Endodermal cell (in vitro differentiated cells): ENCODE measurements at regions not wholly inside any gene's neighbourhood (a gene's known extent, or its start where the extent isn't known, plus 50 kb on each side); places are given as distances from the start of the nearest gene placed in this dataset.

Source experiments
- DNase-seq: peaks from one replicate; pipeline ENCODE4 v3.0.0-alpha.2; 2017
- H3K27ac ChIP-seq: 2 replicates; pipeline ENCODE4 v1.5.1; 2013; ENCODE audit warnings: mild to moderate bottlenecking, low read depth, low read length, moderate library complexity
- H3K27me3 ChIP-seq: 2 replicates; pipeline ENCODE4 v1.6.1; 2013; ENCODE audit warnings: mild to moderate bottlenecking, low read length, moderate library complexity; ENCODE audit not compliant: insufficient read depth, control insufficient read depth, poor library complexity, severe bottlenecking
- H3K36me3 ChIP-seq: 2 replicates; pipeline ENCODE4 v1.7.0; 2013; ENCODE audit warnings: mild to moderate bottlenecking, low read length, moderate library complexity; ENCODE audit not compliant: control insufficient read depth, insufficient read depth
- H3K4me1 ChIP-seq: one replicate; pipeline ENCODE4 v1.7.0; 2013; ENCODE audit warnings: low read length; ENCODE audit not compliant: control insufficient read depth, insufficient read depth
- H3K4me3 ChIP-seq: 2 replicates; pipeline ENCODE4 v1.5.1; 2013; ENCODE audit warnings: mild to moderate bottlenecking, low read length, moderate library complexity
- H3K9ac ChIP-seq: 2 replicates; pipeline ENCODE4 v1.6.1; 2013; ENCODE audit warnings: mild to moderate bottlenecking, low read length, moderate library complexity; ENCODE audit not compliant: poor library complexity, severe bottlenecking; ENCODE audit errors: extremely low read depth
- H3K9me3 ChIP-seq: 2 replicates; pipeline ENCODE4 v1.6.1; 2013; ENCODE audit warnings: mild to moderate bottlenecking, low read length, moderate library complexity; ENCODE audit not compliant: control insufficient read depth
- H3K27ac Mint-ChIP-seq: 2 replicates; pipeline ENCODE4 v1.8.0; 2020; ENCODE audit warnings: mixed read lengths
- H3K27me3 Mint-ChIP-seq: 2 replicates; pipeline ENCODE4 v1.8.0; 2021; ENCODE audit warnings: mild to moderate bottlenecking, mixed read lengths; ENCODE audit not compliant: insufficient read depth
- H3K36me3 Mint-ChIP-seq: 2 replicates; pipeline ENCODE4 v1.8.0; 2020; ENCODE audit warnings: low read depth, mixed read lengths
- H3K4me1 Mint-ChIP-seq: 2 replicates; pipeline ENCODE4 v1.8.0; 2020; ENCODE audit warnings: mixed read lengths
- H3K4me3 Mint-ChIP-seq: 2 replicates; pipeline ENCODE4 v1.8.0; 2020; ENCODE audit warnings: mild to moderate bottlenecking, moderate library complexity, mixed read lengths
- H3K9me3 Mint-ChIP-seq: 2 replicates; pipeline ENCODE4 v1.8.0; 2020; ENCODE audit warnings: mild to moderate bottlenecking, mixed read lengths
- CTCF ChIP-seq: fragments of 200-600 bp; sonication (generic); conservative IDR thresholded peaks from 2 replicates; pipeline ENCODE4 v1.5.0; 2021; ENCODE audit warnings: antibody characterized with exemption, mild to moderate bottlenecking
- WGBS, 2 experiments: methylation state at CpG; one replicate each; pipeline versions ENCODE4 v1.1.5 to v1.1.7; 2013; ENCODE audit warnings: missing lambda C conversion rate in 2 of 2, mixed read lengths in 1 of 2; ENCODE audit not compliant: insufficient coverage in 1 of 2, insufficient read length in 1 of 2; 5-methylcytosine and 5-hydroxymethylcytosine counted together

GRCh38 chr21:35627462-35627861, 432.9 kb downstream of the SETD4 start:
- no peak for TF ChIP-seq CTCF
- no peaks in the 10 kb centered on the region for H3K9me3 ChIP-seq
- no peaks in the 10 kb centered on the region for H3K36me3 ChIP-seq
- H3K4me1 ChIP-seq: no peaks in the 10 kb centered on the region
- WGBS, 2 experiments: 98 to 100% methylated on average over 2 to 3 of the region's 4 CpGs
- no peak overlapping the region for H3K9ac ChIP-seq
- no peak overlapping the region for H3K27ac ChIP-seq
- Mint-ChIP-seq H3K4me3 (no peak overlapping the region), H3K9me3 (peaks cover 3% of the 10 kb centered on the region), H3K27ac (no peak overlapping the region), H3K27me3 (no peaks in the 10 kb centered on the region), H3K4me1 (peaks cover 7% of the 10 kb centered on the region), H3K36me3 (no peaks in the 10 kb centered on the region)
- no peak overlapping the region for H3K4me3 ChIP-seq
- DNase-seq: no peak
- no peaks in the 10 kb centered on the region for H3K27me3 ChIP-seq

- H3K9me3 Mint-ChIP-seq: peaks cover 9% of the 10 kb centered on the region
- WGBS, 2 experiments: 77 to 93% methylated on average over 3 of the region's 3 CpGs
- H3K27me3 Mint-ChIP-seq: no peaks in the 10 kb centered on the region
- TF ChIP-seq CTCF: no peak
- H3K4me1 ChIP-seq: no peaks in the 10 kb centered on the region
- H3K27ac Mint-ChIP-seq: no peak overlapping the region
- H3K9ac ChIP-seq: no peak overlapping the region
- peaks cover 5% of the 10 kb centered on the region for H3K9me3 ChIP-seq
- H3K4me1 Mint-ChIP-seq: peaks cover 7% of the 10 kb centered on the region
- no peaks in the 10 kb centered on the region for H3K27me3 ChIP-seq
- no peaks in the 10 kb centered on the region for H3K36me3 Mint-ChIP-seq
- no peak overlapping the region for H3K4me3 Mint-ChIP-seq
- DNase-seq: no peak
- no peak overlapping the region for H3K4me3 ChIP-seq
- H3K27ac ChIP-seq: no peak overlapping the region
- no peaks in the 10 kb centered on the region for H3K36me3 ChIP-seq
Measured at GRCh38 chr21:35625576-35625975, 434.8 kb downstream of the SETD4 start.

GRCh38 chr21:35624901-35625300, 435.4 kb downstream of the SETD4 start:
- Mint-ChIP-seq H3K36me3 (no peaks in the 10 kb centered on the region), H3K27me3 (no peaks in the 10 kb centered on the region)

More at GRCh38 chr21:35624901-35625300, 435.4 kb downstream of the SETD4 start:
- no peaks in the 10 kb centered on the region for H3K4me1 ChIP-seq
- no peak overlapping the region for H3K9ac ChIP-seq
- peaks cover 5% of the 10 kb centered on the region for H3K9me3 ChIP-seq
- DNase-seq: no peak
- H3K36me3 ChIP-seq: no peaks in the 10 kb centered on the region
- peaks cover 7% of the 10 kb centered on the region for H3K4me1 Mint-ChIP-seq
- H3K4me3 Mint-ChIP-seq: no peak overlapping the region
- 100% methylated on average over 2 of the region's 2 CpGs; no CpG with 5 or more reads in 1 of the 2 experiments for WGBS, 2 experiments
- no peaks in the 10 kb centered on the region for H3K27me3 ChIP-seq
- H3K27ac Mint-ChIP-seq: no peak overlapping the region
- peaks cover 10% of the 10 kb centered on the region for H3K9me3 Mint-ChIP-seq
- H3K27ac ChIP-seq: no peak overlapping the region
- TF ChIP-seq CTCF: no peak
- H3K4me3 ChIP-seq: no peak overlapping the region
